ENCODE measurements at regions not wholly inside any gene's neighbourhood (a gene's known extent, or its start where the extent isn't known, plus 50 kb on each side); places are given as distances from the start of the nearest gene placed in this dataset.

- no peak for TF ChIP-seq CTCF (IDR thresholded peaks at IDR 0.05)
- no peak for TF ChIP-seq ELK1 (IDR thresholded peaks at IDR 0.05; ENCODE audit: low read depth, low read length)
- no peak for TF ChIP-seq POLR2A (IDR thresholded peaks at IDR 0.05; ENCODE audit: low read length)
- TF ChIP-seq KDM5A (IDR thresholded peaks at IDR 0.05) = no peak
- TF ChIP-seq NR3C1 (IDR thresholded peaks at IDR 0.05) = no peak
Observed at GRCh38 chr5:135157421-135158313, 123.6 kb upstream of the PITX1 start.

Data from A549 (cell line).